ENCODE measurements at regions not wholly inside any gene's neighbourhood (a gene's known extent, or its start where the extent isn't known, plus 50 kb on each side); places are given as distances from the start of the nearest gene placed in this dataset.

DNA sequence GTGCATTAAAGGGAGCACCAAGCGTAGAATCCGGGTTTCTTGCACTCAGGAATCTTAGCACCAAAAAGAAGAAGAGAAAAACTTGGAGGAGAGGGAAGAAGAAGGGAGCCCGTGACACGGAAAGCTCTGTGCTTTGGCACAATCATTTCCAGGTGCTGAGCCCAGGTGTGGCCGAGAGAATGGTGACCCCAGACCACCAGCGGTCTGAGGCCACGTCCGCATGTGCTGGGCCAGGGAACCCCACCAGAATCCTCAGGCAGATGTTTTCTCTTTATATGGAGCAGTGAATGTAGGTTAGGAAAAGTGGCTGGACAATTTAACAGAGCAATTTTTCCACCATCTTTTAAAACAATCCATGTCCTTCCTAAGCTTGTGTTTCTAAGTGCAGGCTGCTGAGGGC lies 520.9 kb downstream of the EPHA4 start:
- WGBS, 2 donors (ENCODE audit: low coverage in 1 of 2), result 94 to 97% methylated on average over 7 to 8 of the region's 8 CpGs
- Histone ChIP-seq H3K4me1 (no peaks in the 10 kb centered on the region), H3K27ac (no peak overlapping the region), H3K36me3 (no peaks in the 10 kb centered on the region), H3K27me3 (no peaks in the 10 kb centered on the region), H3K4me3 (no peak overlapping the region), H3K9me3 (no peaks in the 10 kb centered on the region)
- TF ChIP-seq, protein P1, sequence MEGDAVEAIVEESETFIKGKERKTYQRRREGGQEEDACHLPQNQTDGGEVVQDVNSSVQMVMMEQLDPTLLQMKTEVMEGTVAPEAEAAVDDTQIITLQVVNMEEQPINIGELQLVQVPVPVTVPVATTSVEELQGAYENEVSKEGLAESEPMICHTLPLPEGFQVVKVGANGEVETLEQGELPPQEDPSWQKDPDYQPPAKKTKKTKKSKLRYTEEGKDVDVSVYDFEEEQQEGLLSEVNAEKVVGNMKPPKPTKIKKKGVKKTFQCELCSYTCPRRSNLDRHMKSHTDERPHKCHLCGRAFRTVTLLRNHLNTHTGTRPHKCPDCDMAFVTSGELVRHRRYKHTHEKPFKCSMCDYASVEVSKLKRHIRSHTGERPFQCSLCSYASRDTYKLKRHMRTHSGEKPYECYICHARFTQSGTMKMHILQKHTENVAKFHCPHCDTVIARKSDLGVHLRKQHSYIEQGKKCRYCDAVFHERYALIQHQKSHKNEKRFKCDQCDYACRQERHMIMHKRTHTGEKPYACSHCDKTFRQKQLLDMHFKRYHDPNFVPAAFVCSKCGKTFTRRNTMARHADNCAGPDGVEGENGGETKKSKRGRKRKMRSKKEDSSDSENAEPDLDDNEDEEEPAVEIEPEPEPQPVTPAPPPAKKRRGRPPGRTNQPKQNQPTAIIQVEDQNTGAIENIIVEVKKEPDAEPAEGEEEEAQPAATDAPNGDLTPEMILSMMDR (IDR thresholded peaks at IDR 0.05), result no peak
- TF ChIP-seq POLR2AphosphoS5 (IDR thresholded peaks at IDR 0.05) (no peak), EP300 (IDR thresholded peaks at IDR 0.05; ENCODE audit: low read depth) (no peak), POLR2A (IDR thresholded peaks at IDR 0.05) (no peak)
- no peak for DNase-seq
- in situ Hi-C loops (cut with MboI; ENCODE audit: low pct_ligation_motif_present in 1 of 4, low pct_unique_long_range_greater_than_20kb in 1 of 4, low sequenced_read_pairs in 3 of 4), result no loop called here
- intact Hi-C loops (cut with DNase I; ENCODE audit: low total_unique reads), result no loop called here

DNA sequence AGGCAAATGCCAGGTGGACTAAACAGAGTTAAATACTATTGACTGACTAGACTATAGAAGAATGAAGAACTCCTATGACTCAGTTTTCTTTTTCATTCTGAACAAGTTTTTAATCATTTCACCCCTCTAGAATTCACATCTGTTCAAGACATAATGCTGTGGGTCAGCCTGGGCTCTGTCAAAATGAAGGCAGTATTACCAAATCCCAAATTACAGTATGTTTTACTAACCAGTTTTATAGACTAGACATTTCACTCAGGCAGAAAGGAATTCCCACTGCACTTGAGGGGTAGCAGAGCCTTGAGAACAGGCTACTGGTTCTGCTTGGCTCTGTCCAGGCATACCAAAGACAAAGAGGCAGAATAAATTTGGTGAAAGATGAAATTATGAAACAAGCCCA lies 511.7 kb downstream of the EPHA4 start:
- TF ChIP-seq EP300 (IDR thresholded peaks at IDR 0.05; ENCODE audit: low read depth) (no peak), POLR2A (IDR thresholded peaks at IDR 0.05) (no peak), POLR2AphosphoS5 (IDR thresholded peaks at IDR 0.05) (no peak)
- TF ChIP-seq, protein P1 (IDR thresholded peaks at IDR 0.05), result no peak
- Histone ChIP-seq H3K36me3 (no peaks in the 10 kb centered on the region), H3K27me3 (no peaks in the 10 kb centered on the region), H3K4me3 (no peak overlapping the region), H3K4me1 (no peaks in the 10 kb centered on the region), H3K9me3 (no peaks in the 10 kb centered on the region), H3K27ac (no peak overlapping the region)
- DNase-seq, result no peak
- intact Hi-C loops (cut with DNase I; ENCODE audit: low total_unique reads) (no loop called here), in situ Hi-C loops (cut with MboI; ENCODE audit: low pct_ligation_motif_present in 1 of 4, low pct_unique_long_range_greater_than_20kb in 1 of 4, low sequenced_read_pairs in 3 of 4) (no loop called here)

DNA sequence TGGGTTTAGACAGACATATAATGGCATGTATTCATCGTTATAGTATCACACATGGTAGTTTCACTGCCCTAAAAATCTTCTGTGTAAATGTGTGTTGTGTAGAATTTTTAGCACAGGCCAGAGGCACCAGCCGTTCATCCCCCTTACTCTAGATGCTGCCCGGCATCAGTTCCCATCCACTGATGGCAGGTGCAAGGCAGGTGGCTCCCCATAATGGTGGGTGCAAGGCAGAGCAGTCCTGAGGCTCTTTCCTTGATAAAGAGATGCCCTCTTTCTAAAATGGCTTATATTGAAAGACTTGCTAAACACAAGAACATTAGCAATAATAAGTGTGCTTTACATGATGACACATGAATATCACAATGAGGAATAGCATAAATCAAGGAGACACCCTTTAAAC lies 508.5 kb downstream of the EPHA4 start:
- in situ Hi-C loops (cut with MboI; ENCODE audit: low pct_ligation_motif_present in 1 of 4, low pct_unique_long_range_greater_than_20kb in 1 of 4, low sequenced_read_pairs in 3 of 4) (no loop called here), intact Hi-C loops (cut with DNase I; ENCODE audit: low total_unique reads) (no loop called here)
- WGBS, 2 donors (ENCODE audit: low coverage in 1 of 2), result 86 to 100% methylated on average over 2 to 3 of the region's 3 CpGs

DNA sequence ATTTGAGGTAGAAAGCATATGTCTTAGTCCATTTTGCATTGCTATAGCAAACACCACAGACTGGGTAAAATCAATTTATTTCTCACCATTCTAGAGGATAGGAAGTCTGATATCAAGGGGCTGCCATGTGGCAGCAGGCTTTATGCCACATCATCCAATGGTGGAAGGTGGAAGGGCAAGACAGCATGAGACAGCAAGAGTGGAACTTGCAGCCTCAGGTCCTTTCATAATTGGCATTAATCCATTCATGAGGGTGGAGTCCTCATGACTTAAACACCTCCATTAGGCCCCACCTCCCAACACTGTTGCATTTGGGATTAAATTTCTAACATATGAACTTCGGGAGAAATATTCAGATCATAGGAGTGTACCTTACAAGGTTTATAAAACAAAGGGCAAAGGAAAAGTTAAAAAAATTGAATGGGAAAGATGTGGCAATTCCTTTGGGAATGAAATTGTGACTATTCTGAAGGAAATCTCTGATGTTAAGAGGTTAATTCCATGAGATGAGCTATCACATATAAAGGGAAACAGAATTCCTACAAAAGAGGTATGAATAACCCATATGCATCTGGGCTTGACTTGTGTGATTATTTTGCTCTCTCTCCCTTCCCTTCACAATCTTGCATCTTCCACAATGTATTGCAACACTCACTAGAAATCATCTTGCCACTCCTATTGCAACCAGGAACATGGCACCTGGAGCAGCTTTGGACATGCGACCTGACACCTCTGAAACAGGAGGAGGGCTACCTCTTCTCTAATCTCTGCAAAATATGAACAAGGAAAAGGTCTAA lies 507.8 kb downstream of the EPHA4 start:
- no peak overlapping the region for H3K4me3 ChIP-seq
- no peaks in the 10 kb centered on the region for H3K9me3 ChIP-seq
- H3K27me3 ChIP-seq, result no peaks in the 10 kb centered on the region
- no peaks in the 10 kb centered on the region for H3K36me3 ChIP-seq
- no peak for DNase-seq
- 88 to 100% methylated on average over 2 of the region's 2 CpGs for WGBS, 2 donors (ENCODE audit: low coverage in 1 of 2)
- in situ Hi-C loops (cut with MboI; ENCODE audit: low pct_ligation_motif_present in 1 of 4, low pct_unique_long_range_greater_than_20kb in 1 of 4, low sequenced_read_pairs in 3 of 4), result no loop called here
- intact Hi-C loops (cut with DNase I; ENCODE audit: low total_unique reads), result no loop called here
- TF ChIP-seq POLR2A (IDR thresholded peaks at IDR 0.05) (no peak), POLR2AphosphoS5 (IDR thresholded peaks at IDR 0.05) (no peak), EP300 (IDR thresholded peaks at IDR 0.05; ENCODE audit: low read depth) (no peak)
- TF ChIP-seq, protein P1 (IDR thresholded peaks at IDR 0.05), result no peak
- H3K4me1 ChIP-seq, result no peaks in the 10 kb centered on the region
- H3K27ac ChIP-seq, result no peak overlapping the region

More for the DNA sequence above, 508.5 kb downstream of the EPHA4 start:
- no peak overlapping the region for H3K4me3 ChIP-seq
- no peaks in the 10 kb centered on the region for H3K36me3 ChIP-seq
- TF ChIP-seq EP300 (IDR thresholded peaks at IDR 0.05; ENCODE audit: low read depth) (no peak), POLR2A (IDR thresholded peaks at IDR 0.05) (no peak), POLR2AphosphoS5 (IDR thresholded peaks at IDR 0.05) (no peak)
- TF ChIP-seq, protein P1 (IDR thresholded peaks at IDR 0.05), result no peak
- no peak overlapping the region for H3K27ac ChIP-seq
- no peaks in the 10 kb centered on the region for H3K4me1 ChIP-seq
- no peaks in the 10 kb centered on the region for H3K27me3 ChIP-seq
- DNase-seq, result no peak
- no peaks in the 10 kb centered on the region for H3K9me3 ChIP-seq

All from transverse colon (tissue), 4 donors.